ENCODE measurements at regions not wholly inside any gene's neighbourhood (a gene's known extent, or its start where the extent isn't known, plus 50 kb on each side); places are given as distances from the start of the nearest gene placed in this dataset.

- Mint-ChIP-seq H3K27me3 (ENCODE audit: unreplicated experiment) (no peaks in the 10 kb centered on the region), H3K4me3 (ENCODE audit: unreplicated experiment) (no peak overlapping the region), H3K9me3 (ENCODE audit: unreplicated experiment) (no peaks in the 10 kb centered on the region), H3K36me3 (ENCODE audit: unreplicated experiment) (no peaks in the 10 kb centered on the region), H3K4me1 (ENCODE audit: unreplicated experiment) (no peaks in the 10 kb centered on the region), H3K27ac (ENCODE audit: unreplicated experiment) (no peak overlapping the region)
- no peak for DNase-seq (ENCODE audit: extremely low spot score, unreplicated experiment)
- no peak for TF ChIP-seq CTCF (IDR thresholded peaks at IDR 0.05)
These were observed 109.3 kb upstream of the LINC00305 start for GRCh38 chr18:64258111-64258650.

- no peak for DNase-seq (ENCODE audit: extremely low spot score, unreplicated experiment)
- Mint-ChIP-seq H3K9me3 (ENCODE audit: unreplicated experiment) (no peaks in the 10 kb centered on the region), H3K27ac (ENCODE audit: unreplicated experiment) (no peak overlapping the region), H3K4me3 (ENCODE audit: unreplicated experiment) (no peak overlapping the region), H3K27me3 (ENCODE audit: unreplicated experiment) (no peaks in the 10 kb centered on the region), H3K36me3 (ENCODE audit: unreplicated experiment) (no peaks in the 10 kb centered on the region), H3K4me1 (ENCODE audit: unreplicated experiment) (no peaks in the 10 kb centered on the region)
- no peak for TF ChIP-seq CTCF (IDR thresholded peaks at IDR 0.05)
These were observed 105.7 kb upstream of the LINC00305 start for GRCh38 chr18:64254399-64255093.

- DNase-seq (ENCODE audit: extremely low spot score, unreplicated experiment): no peak
- H3K27me3 Mint-ChIP-seq (ENCODE audit: unreplicated experiment): no peaks in the 10 kb centered on the region
- no peaks in the 10 kb centered on the region for H3K9me3 Mint-ChIP-seq (ENCODE audit: unreplicated experiment)
- no peaks in the 10 kb centered on the region for H3K36me3 Mint-ChIP-seq (ENCODE audit: unreplicated experiment)
- H3K4me3 Mint-ChIP-seq (ENCODE audit: unreplicated experiment): no peak overlapping the region
- TF ChIP-seq CTCF (IDR thresholded peaks at IDR 0.05): no peak
- no peaks in the 10 kb centered on the region for H3K4me1 Mint-ChIP-seq (ENCODE audit: unreplicated experiment)
- H3K27ac Mint-ChIP-seq (ENCODE audit: unreplicated experiment): no peak overlapping the region
These were observed 105.0 kb upstream of the LINC00305 start for GRCh38 chr18:64253873-64254272.

- Mint-ChIP-seq H3K27me3 (ENCODE audit: unreplicated experiment) (no peaks in the 10 kb centered on the region), H3K27ac (ENCODE audit: unreplicated experiment) (no peak overlapping the region), H3K36me3 (ENCODE audit: unreplicated experiment) (no peaks in the 10 kb centered on the region), H3K9me3 (ENCODE audit: unreplicated experiment) (no peaks in the 10 kb centered on the region), H3K4me3 (ENCODE audit: unreplicated experiment) (no peak overlapping the region), H3K4me1 (ENCODE audit: unreplicated experiment) (no peaks in the 10 kb centered on the region)
- DNase-seq (ENCODE audit: extremely low spot score, unreplicated experiment): no peak
- TF ChIP-seq CTCF (IDR thresholded peaks at IDR 0.05): no peak
These were observed 104.3 kb upstream of the LINC00305 start for GRCh38 chr18:64253222-64253621.

- H3K36me3 Mint-ChIP-seq (ENCODE audit: unreplicated experiment): no peaks in the 10 kb centered on the region
- no peak overlapping the region for H3K27ac Mint-ChIP-seq (ENCODE audit: unreplicated experiment)
- no peaks in the 10 kb centered on the region for H3K4me1 Mint-ChIP-seq (ENCODE audit: unreplicated experiment)
- TF ChIP-seq CTCF (IDR thresholded peaks at IDR 0.05): no peak
- no peak overlapping the region for H3K4me3 Mint-ChIP-seq (ENCODE audit: unreplicated experiment)
- H3K27me3 Mint-ChIP-seq (ENCODE audit: unreplicated experiment): no peaks in the 10 kb centered on the region
- H3K9me3 Mint-ChIP-seq (ENCODE audit: unreplicated experiment): no peaks in the 10 kb centered on the region
- DNase-seq (ENCODE audit: extremely low spot score, unreplicated experiment): no peak
These were observed 99.9 kb upstream of the LINC00305 start for GRCh38 chr18:64248836-64249235.

All from osteocyte (in vitro differentiated cells).